ENCODE measurements at regions not wholly inside any gene's neighbourhood (a gene's known extent, or its start where the extent isn't known, plus 50 kb on each side); places are given as distances from the start of the nearest gene placed in this dataset.

GRCh38 chr10:107616031-107616430 is 451.5 kb upstream of the SORCS1 start:
- DNase-seq, result no peak

GRCh38 chr10:107614939-107615685 is 450.6 kb upstream of the SORCS1 start:
- no peak for DNase-seq

GRCh38 chr10:107611115-107611514 is 446.6 kb upstream of the SORCS1 start:
- DNase-seq, result no peak

- no peak for DNase-seq
Measured at GRCh38 chr10:107589081-107589480, 424.6 kb upstream of the SORCS1 start.

- no peak for DNase-seq
Measured at GRCh38 chr10:107585630-107586029, 421.1 kb upstream of the SORCS1 start.

GRCh38 chr10:107583974-107584373 is 419.5 kb upstream of the SORCS1 start:
- no peak for DNase-seq

- no peak for DNase-seq
Measured at GRCh38 chr10:107579970-107580369, 415.5 kb upstream of the SORCS1 start.

- no peak for DNase-seq
Measured at GRCh38 chr10:107577221-107577620, 412.7 kb upstream of the SORCS1 start.

GRCh38 chr10:107576746-107577145 is 412.2 kb upstream of the SORCS1 start:
- no peak for DNase-seq

GRCh38 chr10:107565014-107565413 is 400.5 kb upstream of the SORCS1 start:
- no peak for DNase-seq

- no peak for DNase-seq
Measured at GRCh38 chr10:107561136-107561650, 396.7 kb upstream of the SORCS1 start.

- no peak for DNase-seq
Measured at GRCh38 chr10:107557916-107558315, 393.4 kb upstream of the SORCS1 start.

- DNase-seq, result no peak
Measured at GRCh38 chr10:107554333-107554732, 389.8 kb upstream of the SORCS1 start.

GRCh38 chr10:107553470-107553869 is 389.0 kb upstream of the SORCS1 start:
- no peak for DNase-seq

- no peak for DNase-seq
Measured at GRCh38 chr10:107552963-107553362, 388.5 kb upstream of the SORCS1 start.

- no peak for DNase-seq
Measured at GRCh38 chr10:107548301-107548700, 383.8 kb upstream of the SORCS1 start.

- no peak for DNase-seq
Measured at GRCh38 chr10:107546986-107547385, 382.5 kb upstream of the SORCS1 start.

GRCh38 chr10:107546284-107546683 is 381.8 kb upstream of the SORCS1 start:
- no peak for DNase-seq

- DNase-seq, result no peak
Measured at GRCh38 chr10:107545717-107546116, 381.2 kb upstream of the SORCS1 start.

GRCh38 chr10:107544706-107545520 is 380.4 kb upstream of the SORCS1 start:
- no peak for DNase-seq

- no peak for DNase-seq
Measured at GRCh38 chr10:107542607-107543006, 378.1 kb upstream of the SORCS1 start.

GRCh38 chr10:107542016-107542415 is 377.5 kb upstream of the SORCS1 start:
- DNase-seq, result no peak

- no peak for DNase-seq
Measured at GRCh38 chr10:107540981-107541380, 376.5 kb upstream of the SORCS1 start.
